HG03575 (cell line): ENCODE measurements at regions not wholly inside any gene's neighbourhood (a gene's known extent, or its start where the extent isn't known, plus 50 kb on each side); places are given as distances from the start of the nearest gene placed in this dataset.
"Not testable (repeated sequence)": the region's sequence is repeated elsewhere in the genome, so short reads cannot be mapped to it uniquely, and the experiment has no call there.

Experiments
- ATAC-seq: cut with Tn5 transposase; IDR thresholded peaks from one replicate; pipeline ENCODE4 v1.9.1; 2021; ENCODE audit not compliant: unreplicated experiment, insufficient number of reproducible peaks, low FRiP score; ENCODE audit errors: extremely low read depth

- no peak for ATAC-seq
Measured at GRCh38 chr6:4341078-4341797, 205.9 kb upstream of the ECI2 start.

DNA sequence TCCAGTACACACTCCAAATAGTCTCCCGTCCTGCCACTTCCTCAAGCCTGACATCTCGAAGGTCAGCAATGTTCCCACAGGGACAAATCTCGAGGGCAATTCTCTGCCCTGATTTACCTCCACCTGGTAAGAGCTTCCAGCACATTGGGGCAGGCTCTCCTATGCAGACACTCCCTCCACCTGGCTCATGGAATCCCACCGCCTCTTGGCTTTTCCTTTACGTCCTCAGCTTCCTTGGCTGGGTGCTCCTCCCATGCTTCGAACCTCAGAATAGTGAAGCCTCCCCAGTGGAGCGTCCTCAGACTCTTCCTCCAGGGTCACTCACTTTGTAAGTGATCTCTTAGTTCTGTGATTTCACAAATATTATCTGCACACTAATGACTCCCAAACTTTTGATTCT lies 205.2 kb upstream of the ECI2 start:
- no peak for ATAC-seq

DNA sequence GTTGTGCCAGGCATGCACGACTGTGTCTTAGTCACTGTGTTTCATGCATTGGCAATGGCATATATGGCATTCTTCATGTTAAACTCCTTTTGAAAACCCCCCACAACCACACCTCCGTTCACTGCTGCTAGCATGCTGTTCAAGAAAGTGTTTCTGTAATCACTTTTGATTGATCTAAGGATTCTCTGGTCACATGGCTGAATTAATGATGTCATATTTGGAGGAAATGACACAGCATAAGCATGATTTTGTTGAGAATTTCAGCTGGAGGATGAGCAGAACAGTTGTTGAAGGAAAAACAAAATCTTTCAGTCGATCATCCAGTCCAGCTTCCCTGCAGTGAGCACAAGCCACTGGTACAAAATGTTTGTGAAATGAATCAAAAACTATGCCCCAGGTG lies 203.5 kb upstream of the ECI2 start:
- ATAC-seq, result no peak

DNA sequence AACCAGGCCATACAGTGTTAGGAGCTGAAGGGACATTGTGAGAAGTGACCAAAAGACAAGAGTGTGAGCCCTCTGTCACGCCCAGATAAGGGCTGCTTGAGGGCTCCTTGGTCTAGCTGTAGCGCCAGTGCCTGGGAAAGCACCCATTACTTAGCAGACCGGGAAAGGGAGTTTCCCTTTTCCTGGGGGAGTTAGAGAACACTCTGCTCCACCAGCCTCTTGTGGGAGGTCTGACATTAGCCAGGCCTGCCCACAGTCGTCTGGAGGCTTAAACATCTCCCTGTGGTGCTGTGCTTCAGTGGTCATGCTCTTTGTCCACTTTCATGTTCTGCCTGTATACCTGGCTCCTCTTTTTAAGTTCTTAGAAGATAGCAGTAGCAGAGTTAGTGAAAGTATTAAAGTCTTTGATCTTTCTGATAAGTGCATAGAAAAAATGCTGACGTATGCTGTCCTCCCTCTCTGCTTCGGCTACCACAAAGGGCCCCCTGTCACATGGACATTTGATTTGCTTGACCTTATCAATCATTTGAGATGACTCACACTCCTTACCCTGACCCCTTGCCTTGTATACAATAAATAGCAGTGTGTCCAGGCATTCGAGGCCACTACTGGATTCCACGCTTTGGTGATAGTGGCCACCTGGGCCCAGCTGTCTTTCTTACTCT lies 201.5 kb upstream of the ECI2 start:
- ATAC-seq, result no peak

- ATAC-seq, result no peak
Measured at GRCh38 chr6:4336084-4336483, 200.7 kb upstream of the ECI2 start.

GRCh38 chr6:4334158-4334740 lies 198.9 kb upstream of the ECI2 start:
- not testable (repeated sequence) for ATAC-seq

- no peak for ATAC-seq
Measured at GRCh38 chr6:4327841-4328240, 192.5 kb upstream of the ECI2 start.

GRCh38 chr6:4324746-4325145 lies 189.4 kb upstream of the ECI2 start:
- ATAC-seq, result no peak

DNA sequence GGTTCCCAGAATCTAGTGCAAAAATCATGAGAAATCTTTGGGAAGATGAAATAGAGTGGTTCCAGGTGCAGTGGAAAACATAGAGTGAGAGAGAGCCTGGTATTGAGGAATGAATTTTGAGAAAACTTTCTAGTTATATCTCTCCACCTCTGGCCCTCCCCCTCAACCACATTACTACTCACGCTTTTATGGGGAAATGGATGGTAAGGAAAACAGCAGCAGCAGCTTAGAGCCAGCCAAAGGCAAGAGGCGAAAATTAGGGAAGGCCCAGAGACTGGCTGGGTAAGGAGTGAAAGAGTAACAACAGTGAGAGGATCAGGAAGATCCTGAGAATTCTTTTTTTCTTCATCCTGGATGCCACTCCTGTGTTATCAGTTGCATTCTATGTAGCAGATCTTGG lies 187.9 kb upstream of the ECI2 start:
- ATAC-seq, result no peak

- ATAC-seq, result no peak
Measured at GRCh38 chr6:4322846-4323309, 187.5 kb upstream of the ECI2 start.

DNA sequence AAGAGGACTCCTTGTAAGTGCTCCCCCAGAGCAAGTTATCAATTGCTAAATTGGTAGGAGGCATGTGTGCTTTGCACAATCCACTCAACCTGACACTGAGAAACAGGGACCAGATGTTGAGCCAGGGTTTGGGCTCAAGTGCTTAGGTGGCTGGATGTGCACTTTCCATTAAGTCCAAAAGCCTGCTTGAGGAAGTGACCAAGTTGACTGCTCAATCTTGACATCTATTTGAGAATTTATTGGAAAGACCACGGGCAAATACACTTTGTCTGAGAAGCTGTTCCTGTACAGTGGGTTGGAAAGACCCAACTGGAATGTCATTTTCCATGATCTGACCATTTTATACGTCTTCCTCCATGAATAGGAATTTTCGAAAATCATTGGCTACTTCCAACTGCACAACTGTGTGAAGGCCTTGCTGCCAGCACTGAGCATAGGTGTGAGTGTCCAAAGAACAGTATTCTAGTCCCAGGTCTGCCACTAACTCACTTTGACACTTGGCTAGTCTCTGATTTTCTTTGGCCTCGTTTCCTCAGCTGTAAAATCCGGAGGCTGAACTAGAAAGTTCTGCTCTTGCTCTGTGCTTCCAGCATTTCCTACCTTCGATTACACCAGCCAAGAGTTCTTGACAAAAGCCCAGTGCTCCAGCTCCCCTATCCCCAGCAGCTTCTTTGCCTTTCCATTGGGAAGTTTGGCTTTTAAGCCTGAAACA lies 186.9 kb upstream of the ECI2 start:
- ATAC-seq, result no peak

- no peak for ATAC-seq
Measured at GRCh38 chr6:4320860-4321259, 185.5 kb upstream of the ECI2 start.

DNA sequence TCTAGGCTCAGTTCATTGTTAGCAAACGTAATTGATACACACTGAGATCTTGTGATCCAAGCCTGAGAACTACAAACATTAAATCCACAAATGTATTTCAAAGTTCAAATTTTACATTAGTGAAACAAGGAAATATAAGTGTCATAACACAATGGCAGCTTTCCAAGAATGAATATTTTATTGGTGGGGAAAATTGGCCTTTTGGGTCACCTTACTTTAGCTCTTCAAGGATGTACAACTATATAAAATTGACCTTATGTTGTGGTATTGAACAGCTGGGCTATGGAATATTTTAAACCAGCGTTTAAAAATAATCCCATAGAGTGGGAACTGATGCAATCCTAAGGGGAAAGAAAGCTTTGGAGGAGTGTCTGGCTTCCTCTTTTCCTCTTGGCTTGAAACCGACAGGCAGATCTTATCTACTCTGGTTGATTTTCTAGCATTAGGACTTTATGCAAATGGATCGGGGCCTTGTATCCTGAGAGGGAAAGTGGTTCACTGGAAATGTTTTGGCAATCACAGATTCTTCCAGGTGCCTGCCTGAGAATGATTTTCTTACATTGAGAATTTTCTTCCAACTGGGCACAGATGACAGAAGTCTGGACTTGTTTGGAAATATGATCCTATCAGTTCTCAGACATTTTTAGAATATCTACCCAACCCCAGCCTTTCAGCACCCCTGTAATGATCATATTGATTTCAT lies 184.8 kb upstream of the ECI2 start:
- no peak for ATAC-seq

DNA sequence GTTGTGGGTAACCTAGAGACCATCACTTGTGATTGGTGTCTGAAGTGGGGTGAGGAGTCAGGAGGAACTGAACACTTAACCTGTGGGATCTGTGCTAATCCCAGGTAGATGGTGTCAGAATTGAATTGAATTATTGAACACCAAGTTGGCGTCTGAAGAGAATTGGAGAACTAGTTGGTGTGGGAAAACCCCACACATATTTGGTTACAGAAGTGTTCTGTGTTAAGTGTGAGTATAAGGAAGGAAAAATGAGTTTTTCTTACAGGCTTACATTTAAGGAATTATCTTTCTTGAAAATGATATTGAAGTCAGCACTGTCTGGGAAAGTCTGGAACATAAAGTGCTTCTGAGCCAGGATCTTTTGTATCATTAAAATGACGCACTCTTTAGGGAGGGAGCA lies 182.9 kb upstream of the ECI2 start:
- no peak for ATAC-seq

DNA sequence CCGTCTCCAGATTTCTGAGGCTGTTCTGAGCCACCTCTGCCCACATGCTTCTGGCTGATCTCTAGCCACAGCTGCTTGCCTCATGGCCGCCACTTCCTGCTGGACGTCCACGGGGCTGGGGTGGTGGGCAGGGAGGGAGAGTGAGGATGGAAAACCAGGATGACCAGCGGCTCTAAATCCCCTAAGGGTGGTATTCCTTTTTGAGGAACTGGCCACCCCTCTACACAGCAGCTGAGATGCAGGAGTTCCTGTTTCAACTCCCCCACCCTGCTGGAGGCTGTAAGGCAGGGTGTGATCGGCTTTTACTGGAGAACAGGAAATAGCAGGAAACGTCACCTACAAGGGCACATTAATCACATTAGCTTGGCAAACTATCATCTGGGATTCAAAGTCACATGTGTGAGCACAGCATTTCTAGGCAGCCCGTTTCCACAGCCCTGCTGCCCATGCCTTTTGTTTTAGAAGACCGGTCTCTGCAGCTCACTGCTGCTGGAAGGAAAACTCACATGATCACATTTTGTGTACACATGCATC lies 181.6 kb upstream of the ECI2 start:
- no peak for ATAC-seq

GRCh38 chr6:4314201-4314707 lies 178.9 kb upstream of the ECI2 start:
- ATAC-seq, result no peak

DNA sequence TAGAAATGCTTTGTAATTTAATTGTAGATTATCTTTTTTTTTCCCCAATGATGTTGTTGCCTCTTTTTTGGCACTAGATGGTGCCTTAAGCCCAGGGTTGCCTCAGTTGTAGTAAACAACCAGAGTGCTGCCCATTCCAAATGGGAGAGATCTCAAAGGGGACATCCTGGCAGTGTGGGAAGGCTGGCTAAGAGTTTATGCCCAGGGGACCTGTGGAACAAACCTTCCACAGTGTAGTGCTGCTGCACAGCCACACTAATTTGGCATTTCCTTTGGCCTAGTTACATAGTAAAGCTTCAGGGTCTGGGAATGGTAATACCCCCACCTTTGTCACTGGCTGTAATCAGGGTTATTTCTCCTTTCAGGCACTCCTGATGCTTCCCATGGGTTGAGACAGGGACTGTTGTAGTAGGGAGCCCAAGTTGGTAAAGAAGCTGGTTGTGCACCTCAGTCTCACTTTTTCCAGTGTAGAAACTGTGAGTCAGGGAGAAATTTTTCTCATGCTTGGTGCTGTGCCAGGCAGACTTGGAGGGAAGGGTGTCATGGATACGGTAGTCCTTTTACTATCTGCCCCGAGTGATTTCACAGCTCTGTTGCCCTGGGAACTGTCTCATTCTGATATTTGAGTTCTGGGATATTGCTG lies 177.8 kb upstream of the ECI2 start:
- ATAC-seq, result no peak
